Ovary (tissue), 3 donors: ENCODE measurements at regions not wholly inside any gene's neighbourhood (a gene's known extent, or its start where the extent isn't known, plus 50 kb on each side); places are given as distances from the start of the nearest gene placed in this dataset.

Experiments used
- CTCF ChIP-seq, 3 donors: fragments of 450-650 bp in 2 of 3; fragments of 200-600 bp in 1 of 3; IDR thresholded peaks; one replicate each; pipeline versions ENCODE4 v1.5.1 to v1.8.0; 2016 to 2022; ENCODE audit warnings: antibody characterized with exemption in 3 of 3, mild to moderate bottlenecking in 1 of 3
- EP300 ChIP-seq: sonication (generic); formaldehyde crosslinking; IDR thresholded peaks from one replicate; pipeline ENCODE4 v1.6.1; 2017; ENCODE audit warnings: antibody characterized with exemption
- POLR2A ChIP-seq: fragments of 450-650 bp; IDR thresholded peaks from one replicate; pipeline ENCODE4 v1.6.1; 2017; ENCODE audit warnings: antibody characterized with exemption, mild to moderate bottlenecking, moderate library complexity
- donor health status: DM: no; HTN: no; CAD: no.

GRCh38 chr2:226643946-226644282 lies 155.7 kb downstream of the IRS1 start:
- TF ChIP-seq POLR2A: no peak
- no peak for TF ChIP-seq CTCF (IDR thresholded peaks at IDR 0.05)
- TF ChIP-seq EP300: no peak
